Hepatocyte (in vitro differentiated cells): ENCODE measurements at regions not wholly inside any gene's neighbourhood (a gene's known extent, or its start where the extent isn't known, plus 50 kb on each side); places are given as distances from the start of the nearest gene placed in this dataset.
"Not testable (repeated sequence)": the region's sequence is repeated elsewhere in the genome, so short reads cannot be mapped to it uniquely, and the experiment has no call there.

Source experiments
- DNase-seq: peaks from one replicate; pipeline ENCODE4 v3.0.0-alpha.2; 2016; ENCODE audit warnings: low spot score
- H2AFZ ChIP-seq: fragments of 200-600 bp; sonication (generic); 2 replicates; pipeline ENCODE4 v1.6.0; 2016; ENCODE audit warnings: antibody characterized with exemption, mild to moderate bottlenecking
- H3K27ac ChIP-seq: fragments of 200-600 bp; sonication (generic); 2 replicates; pipeline ENCODE4 v1.5.1; 2016; ENCODE audit warnings: mild to moderate bottlenecking
- H3K27me3 ChIP-seq: fragments of 200-600 bp; sonication (generic); 2 replicates; pipeline ENCODE4 v1.6.1; 2016
- H3K36me3 ChIP-seq: fragments of 200-600 bp; sonication (generic); replicated peaks from 2 replicates; pipeline ENCODE4 v1.5.1; 2016; ENCODE audit warnings: low read depth; ENCODE audit not compliant: insufficient read depth
- H3K4me1 ChIP-seq: fragments of 200-600 bp; sonication (generic); 2 replicates; pipeline ENCODE4 v1.5.1; 2016; ENCODE audit warnings: mild to moderate bottlenecking, moderate library complexity; ENCODE audit not compliant: insufficient read depth
- H3K4me2 ChIP-seq: fragments of 200-600 bp; sonication (generic); 2 replicates; pipeline ENCODE4 v1.6.0; 2016
- H3K4me3 ChIP-seq: fragments of 200-600 bp; sonication (generic); 2 replicates; pipeline ENCODE4 v1.5.1; 2016; ENCODE audit warnings: mild to moderate bottlenecking
- H3K79me2 ChIP-seq: fragments of 200-600 bp; sonication (generic); 2 replicates; pipeline ENCODE4 v1.6.0; 2017; ENCODE audit warnings: mild to moderate bottlenecking
- H3K9me2 ChIP-seq: fragments of 200-600 bp; sonication (generic); replicated peaks from 2 replicates; pipeline ENCODE4 v1.6.0; 2017; ENCODE audit warnings: mild to moderate bottlenecking; ENCODE audit not compliant: insufficient read depth
- H3K9me3 ChIP-seq: fragments of 200-600 bp; sonication (generic); 2 replicates; pipeline ENCODE4 v1.5.1; 2016; ENCODE audit warnings: low read depth, mild to moderate bottlenecking
- H4K20me1 ChIP-seq: fragments of 200-600 bp; sonication (generic); 2 replicates; pipeline ENCODE4 v1.6.0; 2016; ENCODE audit warnings: mild to moderate bottlenecking; ENCODE audit not compliant: insufficient read depth, poor library complexity, severe bottlenecking
- CTCF ChIP-seq: fragments of 200-600 bp; sonication (generic); IDR thresholded peaks from 2 replicates; pipeline ENCODE4 v1.5.1; 2016; ENCODE audit warnings: antibody characterized with exemption, mild to moderate bottlenecking; ENCODE audit not compliant: poor library complexity
- EZH2 ChIP-seq: fragments of 200-600 bp; sonication (generic); IDR thresholded peaks from 2 replicates; pipeline ENCODE4 v1.6.1; 2016; ENCODE audit warnings: antibody characterized with exemption, mild to moderate bottlenecking, borderline replicate concordance
- EZH2phosphoT487 ChIP-seq: fragments of 200-600 bp; sonication (generic); IDR thresholded peaks from one replicate; pipeline ENCODE4 v1.6.1; 2018; ENCODE audit warnings: antibody characterized with exemption, mild to moderate bottlenecking, low read depth, moderate library complexity; ENCODE audit not compliant: unreplicated experiment, severe bottlenecking
- WGBS: methylation state at CpG from one replicate; pipeline ENCODE4 v1.1.6; 2016; ENCODE audit warnings: low lambda C conversion rate; ENCODE audit errors: missing lambda C conversion rate; 5-methylcytosine and 5-hydroxymethylcytosine counted together

- no peaks in the 10 kb centered on the region for H4K20me1 ChIP-seq
- H2AFZ ChIP-seq = no peak overlapping the region
- H3K4me1 ChIP-seq = no peaks in the 10 kb centered on the region
- no peaks in the 10 kb centered on the region for H3K27me3 ChIP-seq
- H3K36me3 ChIP-seq = no peaks in the 10 kb centered on the region
- TF ChIP-seq EZH2 = no peak
- TF ChIP-seq CTCF = no peak
- TF ChIP-seq EZH2phosphoT487 = no peak
- WGBS = 25% methylated on average over 1 of the region's 1 CpG
- no peak for DNase-seq
- H3K4me2 ChIP-seq = no peak overlapping the region
- no peaks in the 10 kb centered on the region for H3K9me2 ChIP-seq
- no peak overlapping the region for H3K4me3 ChIP-seq
- H3K79me2 ChIP-seq = no peaks in the 10 kb centered on the region
- no peak overlapping the region for H3K27ac ChIP-seq
- H3K9me3 ChIP-seq = no peaks in the 10 kb centered on the region
Observed at GRCh38 chrX:63186137-63186536, 165.0 kb downstream of the SPIN4 start.

GRCh38 chrX:63179852-63180251 is 171.3 kb downstream of the SPIN4 start:
- not testable (repeated sequence) for H3K79me2 ChIP-seq, H2AFZ ChIP-seq, H3K27me3 ChIP-seq, H3K4me2 ChIP-seq, H3K9me2 ChIP-seq, DNase-seq, H3K9me3 ChIP-seq, H3K4me3 ChIP-seq, H3K27ac ChIP-seq, H3K36me3 ChIP-seq, H3K4me1 ChIP-seq, H4K20me1 ChIP-seq
- WGBS = no CpG with 5 or more reads among the region's 3 CpGs

GRCh38 chrX:63176578-63176977 is 174.6 kb downstream of the SPIN4 start:
- not testable (repeated sequence) for H3K9me3 ChIP-seq, H3K4me1 ChIP-seq, H3K4me3 ChIP-seq, DNase-seq, H3K79me2 ChIP-seq, H3K36me3 ChIP-seq, H3K9me2 ChIP-seq, H3K27ac ChIP-seq, H3K27me3 ChIP-seq, H2AFZ ChIP-seq, H4K20me1 ChIP-seq, H3K4me2 ChIP-seq
- WGBS = no CpG with 5 or more reads among the region's 4 CpGs

- not testable (repeated sequence) for H3K27ac ChIP-seq, H3K9me3 ChIP-seq, H3K4me2 ChIP-seq, H3K79me2 ChIP-seq, H4K20me1 ChIP-seq, DNase-seq, H3K4me3 ChIP-seq, H3K4me1 ChIP-seq, H3K27me3 ChIP-seq, H2AFZ ChIP-seq, H3K9me2 ChIP-seq, H3K36me3 ChIP-seq
- WGBS = no CpG with 5 or more reads among the region's 8 CpGs
Observed at GRCh38 chrX:63173841-63174718, 177.1 kb downstream of the SPIN4 start.

- H3K4me2 ChIP-seq, H4K20me1 ChIP-seq, H3K9me2 ChIP-seq, H3K4me3 ChIP-seq, H3K9me3 ChIP-seq, H3K4me1 ChIP-seq, DNase-seq, H3K27me3 ChIP-seq, H3K79me2 ChIP-seq, H3K27ac ChIP-seq, H2AFZ ChIP-seq, H3K36me3 ChIP-seq: not testable (repeated sequence)
- no CpG with 5 or more reads among the region's 4 CpGs for WGBS
Observed at GRCh38 chrX:63169416-63169815, 181.7 kb downstream of the SPIN4 start.

- H3K27me3 ChIP-seq, H3K9me3 ChIP-seq, H4K20me1 ChIP-seq, H2AFZ ChIP-seq, H3K4me3 ChIP-seq, H3K4me1 ChIP-seq, H3K4me2 ChIP-seq, H3K79me2 ChIP-seq, H3K27ac ChIP-seq, DNase-seq, H3K9me2 ChIP-seq, H3K36me3 ChIP-seq: not testable (repeated sequence)
- no CpG with 5 or more reads among the region's 1 CpG for WGBS
Observed at GRCh38 chrX:63168949-63169348, 182.2 kb downstream of the SPIN4 start.

- no CpG with 5 or more reads among the region's 1 CpG for WGBS
- not testable (repeated sequence) for H3K9me3 ChIP-seq
Observed at GRCh38 chrX:63167002-63167401, 184.1 kb downstream of the SPIN4 start.

GRCh38 chrX:63160994-63161393 is 190.1 kb downstream of the SPIN4 start:
- not testable (repeated sequence) for H3K4me2 ChIP-seq, H3K79me2 ChIP-seq, H3K9me2 ChIP-seq, H3K36me3 ChIP-seq, H3K27me3 ChIP-seq, H3K9me3 ChIP-seq, H3K4me1 ChIP-seq, DNase-seq, H3K4me3 ChIP-seq, H3K27ac ChIP-seq, H4K20me1 ChIP-seq, H2AFZ ChIP-seq
- WGBS = no CpG with 5 or more reads among the region's 1 CpG

More at GRCh38 chrX:63167002-63167401, 184.1 kb downstream of the SPIN4 start:
- H3K27ac ChIP-seq, H3K79me2 ChIP-seq, H2AFZ ChIP-seq, H4K20me1 ChIP-seq, H3K36me3 ChIP-seq, H3K4me1 ChIP-seq, H3K27me3 ChIP-seq, H3K9me2 ChIP-seq, H3K4me2 ChIP-seq, DNase-seq, H3K4me3 ChIP-seq: not testable (repeated sequence)
